ENCODE measurements at regions not wholly inside any gene's neighbourhood (a gene's known extent, or its start where the extent isn't known, plus 50 kb on each side); places are given as distances from the start of the nearest gene placed in this dataset.

- TF ChIP-seq CTCF (IDR thresholded peaks at IDR 0.05; ENCODE audit: insufficient read depth, low read length): no peak
- TF ChIP-seq POLR2AphosphoS5 (IDR thresholded peaks at IDR 0.05; ENCODE audit: low read depth): no peak
- TF ChIP-seq SPI1 (IDR thresholded peaks at IDR 0.05; ENCODE audit: borderline replicate concordance, low read depth): no peak
- no peak for TF ChIP-seq REST (IDR thresholded peaks at IDR 0.05; ENCODE audit: insufficient replicate concordance, low read depth)
Measured at GRCh38 chr2:41990688-41991087, 57.1 kb upstream of the PKDCC start.

All from HL-60 (cell line).